ENCODE measurements at regions not wholly inside any gene's neighbourhood (a gene's known extent, or its start where the extent isn't known, plus 50 kb on each side); places are given as distances from the start of the nearest gene placed in this dataset.
"Not testable (repeated sequence)": the region's sequence is repeated elsewhere in the genome, so short reads cannot be mapped to it uniquely, and the experiment has no call there.

DNA sequence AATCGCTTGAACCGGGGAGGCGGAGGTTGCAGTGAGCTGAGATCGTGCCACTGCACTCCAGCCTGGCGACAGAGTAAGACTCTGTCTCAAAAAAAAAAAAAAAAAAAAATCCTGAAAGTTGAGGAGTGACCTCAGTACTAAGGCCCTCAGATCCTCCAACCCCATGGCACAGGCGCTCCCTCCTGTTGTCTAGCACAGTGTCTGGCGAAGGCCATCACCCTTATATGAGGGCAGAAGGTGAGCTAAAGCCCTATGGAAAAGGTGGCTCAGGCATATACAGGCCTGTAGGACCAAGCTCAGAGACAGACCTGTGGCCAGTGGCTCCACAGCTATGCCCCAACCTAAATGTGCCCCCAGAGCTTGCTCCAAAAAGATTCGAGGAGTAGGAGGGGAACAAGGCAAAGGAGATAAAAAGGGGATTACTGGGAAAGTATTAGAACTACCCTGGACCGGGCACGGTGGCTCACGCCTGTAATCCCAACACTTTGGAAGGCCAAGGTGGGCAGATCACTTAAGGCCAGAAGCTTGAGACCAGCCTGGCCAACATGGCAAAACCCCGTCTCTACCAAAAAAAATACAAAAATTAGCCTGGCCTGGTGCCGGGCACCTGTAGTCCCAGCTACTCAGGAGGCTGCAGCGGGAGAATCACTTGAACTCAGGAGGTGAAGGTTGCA is 92.4 kb downstream of the GLUL start:
- TF ChIP-seq, protein P1, sequence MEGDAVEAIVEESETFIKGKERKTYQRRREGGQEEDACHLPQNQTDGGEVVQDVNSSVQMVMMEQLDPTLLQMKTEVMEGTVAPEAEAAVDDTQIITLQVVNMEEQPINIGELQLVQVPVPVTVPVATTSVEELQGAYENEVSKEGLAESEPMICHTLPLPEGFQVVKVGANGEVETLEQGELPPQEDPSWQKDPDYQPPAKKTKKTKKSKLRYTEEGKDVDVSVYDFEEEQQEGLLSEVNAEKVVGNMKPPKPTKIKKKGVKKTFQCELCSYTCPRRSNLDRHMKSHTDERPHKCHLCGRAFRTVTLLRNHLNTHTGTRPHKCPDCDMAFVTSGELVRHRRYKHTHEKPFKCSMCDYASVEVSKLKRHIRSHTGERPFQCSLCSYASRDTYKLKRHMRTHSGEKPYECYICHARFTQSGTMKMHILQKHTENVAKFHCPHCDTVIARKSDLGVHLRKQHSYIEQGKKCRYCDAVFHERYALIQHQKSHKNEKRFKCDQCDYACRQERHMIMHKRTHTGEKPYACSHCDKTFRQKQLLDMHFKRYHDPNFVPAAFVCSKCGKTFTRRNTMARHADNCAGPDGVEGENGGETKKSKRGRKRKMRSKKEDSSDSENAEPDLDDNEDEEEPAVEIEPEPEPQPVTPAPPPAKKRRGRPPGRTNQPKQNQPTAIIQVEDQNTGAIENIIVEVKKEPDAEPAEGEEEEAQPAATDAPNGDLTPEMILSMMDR (IDR thresholded peaks at IDR 0.05) = not testable (repeated sequence)
- not testable (repeated sequence) for TF ChIP-seq EZH2 (IDR thresholded peaks at IDR 0.05; ENCODE audit: borderline replicate concordance, insufficient read depth, low read depth, low read length, poor library complexity, severe bottlenecking)

Data from B cell (primary cell).